ENCODE measurements at regions not wholly inside any gene's neighbourhood (a gene's known extent, or its start where the extent isn't known, plus 50 kb on each side); places are given as distances from the start of the nearest gene placed in this dataset.

DNA sequence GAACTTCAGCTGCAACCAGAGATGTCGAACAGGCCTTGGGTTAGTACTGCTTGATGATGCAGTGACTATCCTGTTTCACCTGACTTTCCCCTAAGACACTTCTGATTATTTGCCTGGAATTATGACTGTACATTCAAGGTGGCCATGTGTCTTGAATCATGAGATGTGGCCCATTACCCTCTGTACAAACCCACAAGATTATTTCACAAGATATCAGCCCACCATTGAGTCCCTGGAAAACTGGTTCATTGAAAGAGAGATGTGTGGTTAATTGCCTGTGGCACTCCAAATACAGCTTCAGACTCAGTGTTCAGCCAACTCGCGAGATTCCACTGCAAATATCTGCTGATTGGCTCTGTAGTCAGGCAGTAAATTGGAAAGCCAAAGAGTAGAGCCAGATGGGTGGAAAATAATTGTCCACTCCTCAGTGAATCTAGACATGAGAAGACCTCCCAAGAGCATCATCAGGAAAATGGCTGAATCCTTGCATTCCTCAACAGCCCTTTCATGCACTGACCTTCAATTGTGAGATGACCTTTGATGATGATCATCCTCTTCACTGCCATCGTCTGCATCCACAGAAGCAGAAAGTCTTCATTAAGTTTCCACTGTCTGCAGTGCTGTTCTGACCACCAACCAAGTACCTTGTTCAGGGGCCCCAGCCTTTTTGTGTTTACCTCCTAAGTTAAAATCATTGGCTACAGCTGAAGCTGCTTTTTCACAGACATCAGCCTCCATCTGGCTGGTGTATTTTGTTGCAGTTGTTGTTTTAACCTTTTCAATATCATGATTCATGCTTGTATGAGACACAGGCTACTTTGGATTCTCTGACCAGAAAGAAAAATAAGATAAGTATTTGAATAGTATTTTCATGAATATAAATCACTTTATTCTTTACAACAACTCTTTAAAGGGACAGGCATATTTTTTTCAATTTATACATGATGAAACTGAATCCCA is 75.2 kb downstream of the ESM1 start:
- no peaks in the 10 kb centered on the region for H3K36me3 Mint-ChIP-seq (ENCODE audit: low read depth)
- no peaks in the 10 kb centered on the region for H3K4me1 Mint-ChIP-seq (ENCODE audit: low read depth)
- H3K27me3 Mint-ChIP-seq = peaks cover 18% of the 10 kb centered on the region
- DNase-seq = no peak
- intact Hi-C loops (cut with micrococcal nuclease) = loop anchor here (5.0 kb wide), 2 partner anchors 47 to 252 kb away; partner anchors contain the start of gene GPX8
- H3K4me3 Mint-ChIP-seq = no peak overlapping the region
- CTCF ChIA-PET = interaction anchor here (1.0 to 7.2 kb wide), 8 partner anchors 34 to 249 kb away, joined by 3 to 67 read pairs (median 14); partner anchors contain the start of gene GPX8
- TF ChIP-seq, protein P1, sequence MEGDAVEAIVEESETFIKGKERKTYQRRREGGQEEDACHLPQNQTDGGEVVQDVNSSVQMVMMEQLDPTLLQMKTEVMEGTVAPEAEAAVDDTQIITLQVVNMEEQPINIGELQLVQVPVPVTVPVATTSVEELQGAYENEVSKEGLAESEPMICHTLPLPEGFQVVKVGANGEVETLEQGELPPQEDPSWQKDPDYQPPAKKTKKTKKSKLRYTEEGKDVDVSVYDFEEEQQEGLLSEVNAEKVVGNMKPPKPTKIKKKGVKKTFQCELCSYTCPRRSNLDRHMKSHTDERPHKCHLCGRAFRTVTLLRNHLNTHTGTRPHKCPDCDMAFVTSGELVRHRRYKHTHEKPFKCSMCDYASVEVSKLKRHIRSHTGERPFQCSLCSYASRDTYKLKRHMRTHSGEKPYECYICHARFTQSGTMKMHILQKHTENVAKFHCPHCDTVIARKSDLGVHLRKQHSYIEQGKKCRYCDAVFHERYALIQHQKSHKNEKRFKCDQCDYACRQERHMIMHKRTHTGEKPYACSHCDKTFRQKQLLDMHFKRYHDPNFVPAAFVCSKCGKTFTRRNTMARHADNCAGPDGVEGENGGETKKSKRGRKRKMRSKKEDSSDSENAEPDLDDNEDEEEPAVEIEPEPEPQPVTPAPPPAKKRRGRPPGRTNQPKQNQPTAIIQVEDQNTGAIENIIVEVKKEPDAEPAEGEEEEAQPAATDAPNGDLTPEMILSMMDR (IDR thresholded peaks at IDR 0.05) = no peak
- no peak overlapping the region for H3K27ac Mint-ChIP-seq
- no peak for ATAC-seq
- no peaks in the 10 kb centered on the region for H3K9me3 Mint-ChIP-seq
- POLR2A ChIA-PET = no interaction called here

DNA sequence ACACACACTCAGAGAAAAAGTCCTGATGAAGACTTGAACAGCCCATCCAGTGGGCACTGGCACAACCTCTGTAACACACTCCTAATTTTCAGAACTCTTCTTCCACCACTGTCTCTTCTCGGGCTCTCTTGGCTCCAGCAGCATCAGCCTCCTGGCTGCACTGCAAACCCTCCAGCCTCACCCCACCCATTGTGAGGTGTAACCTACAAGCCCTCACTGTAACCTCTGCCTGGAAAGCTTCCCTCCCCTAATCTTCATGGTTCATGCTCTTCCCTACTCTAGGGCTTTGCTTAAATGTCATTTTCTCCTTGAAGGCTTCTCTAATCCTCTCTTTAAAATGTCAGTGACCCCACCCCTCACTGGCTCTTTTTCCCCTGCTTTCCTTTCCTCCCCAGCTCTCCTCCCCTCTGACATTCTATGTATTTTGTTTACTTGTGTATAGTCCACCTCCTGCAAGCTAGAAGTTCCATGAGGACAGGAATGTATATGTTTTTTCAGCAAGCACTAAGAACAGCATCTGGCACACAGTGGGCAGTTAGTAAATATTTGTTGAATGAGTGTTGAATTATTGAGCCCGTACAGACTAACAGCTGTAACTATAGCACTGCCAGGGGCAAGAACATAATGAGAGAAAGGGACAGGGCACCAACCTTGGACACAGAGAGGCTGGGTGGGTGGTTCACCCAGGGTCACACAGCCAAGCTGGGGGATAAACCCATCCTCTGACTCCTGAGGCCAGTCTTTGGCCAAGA is 76.4 kb downstream of the ESM1 start:
- H3K27ac Mint-ChIP-seq = no peak overlapping the region
- DNase-seq (no peak), ATAC-seq (no peak)
- no peak overlapping the region for H3K4me3 Mint-ChIP-seq
- no peaks in the 10 kb centered on the region for H3K9me3 Mint-ChIP-seq
- intact Hi-C loops (cut with micrococcal nuclease) = loop anchor here (5.0 kb wide), 2 partner anchors 48 to 253 kb away; partner anchors contain the start of gene GPX8
- no peaks in the 10 kb centered on the region for H3K4me1 Mint-ChIP-seq (ENCODE audit: low read depth)
- no peaks in the 10 kb centered on the region for H3K36me3 Mint-ChIP-seq (ENCODE audit: low read depth)
- peaks cover 23% of the 10 kb centered on the region for H3K27me3 Mint-ChIP-seq
- ChIA-PET CTCF (interaction anchor here (1.0 to 7.2 kb wide), 10 partner anchors 35 to 253 kb away, joined by 3 to 111 read pairs (median 10); partner anchors contain the start of gene GPX8), POLR2A (interaction anchor here (1.1 to 1.6 kb wide), 3 partner anchors 225 to 251 kb away, joined by 3 read pairs; partner anchors contain the start of gene GPX8)
- TF ChIP-seq, protein P1 (IDR thresholded peaks at IDR 0.05) = no peak

DNA sequence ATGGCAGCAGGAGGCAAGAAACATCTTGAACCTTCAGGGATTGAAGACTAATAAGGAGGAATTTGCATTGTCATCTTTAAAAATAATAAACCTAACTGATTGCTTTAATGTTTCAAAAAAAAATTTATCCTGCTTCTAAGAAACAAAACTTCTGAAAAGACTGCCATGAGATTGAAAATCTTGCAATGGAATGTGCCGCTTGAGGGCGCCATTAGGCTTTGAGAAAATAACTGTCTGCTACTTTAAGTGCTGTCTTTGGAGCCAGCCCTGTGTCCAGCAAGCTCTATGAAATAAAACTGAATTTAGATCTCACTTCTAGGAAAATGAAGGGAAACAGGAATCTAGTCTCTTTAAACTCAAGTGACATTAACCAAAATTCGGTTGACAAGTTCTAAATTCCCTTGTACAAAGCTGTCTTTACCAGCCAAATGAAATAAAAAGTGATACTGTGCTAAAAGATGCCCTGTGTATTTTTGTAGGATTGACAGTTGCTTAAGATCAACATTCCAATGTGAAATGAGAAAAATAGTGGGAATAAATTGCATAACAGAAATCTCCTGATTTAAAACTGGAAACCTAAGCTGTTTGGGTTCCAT is 79.4 kb downstream of the ESM1 start:
- Mint-ChIP-seq H3K36me3 (ENCODE audit: low read depth) (no peaks in the 10 kb centered on the region), H3K9me3 (no peaks in the 10 kb centered on the region), H3K27ac (no peak overlapping the region), H3K4me1 (ENCODE audit: low read depth) (peaks cover 17% of the 10 kb centered on the region), H3K4me3 (no peak overlapping the region), H3K27me3 (peaks cover 36% of the 10 kb centered on the region)
- TF ChIP-seq, protein P1 (IDR thresholded peaks at IDR 0.05) = peak; percentile 88
- ChIA-PET POLR2A (interaction anchor here (1.8 kb wide), 1 partner anchor 236 kb away, joined by 6 read pairs; no protein-coding TSS in a partner anchor), CTCF (interaction anchor here (0.7 to 7.2 kb wide), 69 partner anchors 8 to 282 kb away, joined by 3 to 111 read pairs (median 4); partner anchors contain the start of gene GPX8)
- ATAC-seq = no peak
- peak; percentile 90 for DNase-seq
- intact Hi-C loops (cut with micrococcal nuclease) = loop anchor here (2.0 to 5.0 kb wide), 3 partner anchors 51 to 256 kb away; partner anchors contain the start of gene GPX8

DNA sequence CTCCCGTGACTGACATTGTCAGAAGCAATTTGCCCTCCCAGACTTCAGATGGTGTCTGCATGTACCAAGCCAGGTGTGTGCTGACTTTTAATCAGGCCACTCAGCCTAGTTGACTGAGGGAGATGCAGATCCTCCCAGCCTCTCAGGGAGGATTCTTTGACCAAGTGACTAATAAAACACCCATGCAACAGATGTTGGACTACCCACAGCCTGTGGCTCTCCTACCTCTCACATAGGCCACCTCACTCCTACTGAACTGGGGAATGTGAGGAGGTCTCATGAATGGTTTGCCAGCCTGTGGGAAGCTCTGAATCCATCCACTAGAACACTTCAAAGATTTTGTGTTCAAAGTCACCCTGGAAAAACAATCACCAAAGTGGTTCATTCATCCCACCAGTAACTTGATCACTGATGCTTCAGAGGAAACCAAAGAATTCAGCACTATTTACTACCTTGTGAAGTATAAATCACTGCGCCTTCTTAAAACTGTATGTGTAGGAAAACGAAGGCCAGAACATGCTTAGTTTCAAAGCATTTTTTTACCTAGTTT is 80.1 kb downstream of the ESM1 start:
- CTCF ChIA-PET = interaction anchor here (1.0 to 7.2 kb wide), 29 partner anchors 11 to 269 kb away, joined by 3 to 111 read pairs (median 6); partner anchors contain the start of gene GPX8
- no peak for ATAC-seq

More for the DNA sequence above, 80.1 kb downstream of the ESM1 start:
- DNase-seq = no peak
- H3K4me1 Mint-ChIP-seq (ENCODE audit: low read depth) = peaks cover 17% of the 10 kb centered on the region
- H3K27ac Mint-ChIP-seq = no peak overlapping the region
- TF ChIP-seq, protein P1 (IDR thresholded peaks at IDR 0.05) = no peak
- H3K9me3 Mint-ChIP-seq = no peaks in the 10 kb centered on the region
- intact Hi-C loops (cut with micrococcal nuclease) = loop anchor here (5.0 kb wide), 2 partner anchors 52 to 257 kb away; partner anchors contain the start of gene GPX8
- peaks cover 37% of the 10 kb centered on the region for H3K27me3 Mint-ChIP-seq
- H3K4me3 Mint-ChIP-seq = no peak overlapping the region
- POLR2A ChIA-PET = interaction anchor here (1.8 kb wide), 1 partner anchor 237 kb away, joined by 6 read pairs; no protein-coding TSS in a partner anchor
- H3K36me3 Mint-ChIP-seq (ENCODE audit: low read depth) = no peaks in the 10 kb centered on the region

Data from activated CD8-positive, alpha-beta T cell treated with anti-CD3 and anti-CD28 coated beads for 36 hours (primary cell).